GM21528 (cell line): ENCODE measurements at regions not wholly inside any gene's neighbourhood (a gene's known extent, or its start where the extent isn't known, plus 50 kb on each side); places are given as distances from the start of the nearest gene placed in this dataset.

Experiments used
- ATAC-seq: cut with Tn5 transposase; IDR thresholded peaks from one replicate; pipeline ENCODE4 v1.9.1; 2021; ENCODE audit warnings: mild to moderate bottlenecking, moderate library complexity; ENCODE audit not compliant: unreplicated experiment, low FRiP score

DNA sequence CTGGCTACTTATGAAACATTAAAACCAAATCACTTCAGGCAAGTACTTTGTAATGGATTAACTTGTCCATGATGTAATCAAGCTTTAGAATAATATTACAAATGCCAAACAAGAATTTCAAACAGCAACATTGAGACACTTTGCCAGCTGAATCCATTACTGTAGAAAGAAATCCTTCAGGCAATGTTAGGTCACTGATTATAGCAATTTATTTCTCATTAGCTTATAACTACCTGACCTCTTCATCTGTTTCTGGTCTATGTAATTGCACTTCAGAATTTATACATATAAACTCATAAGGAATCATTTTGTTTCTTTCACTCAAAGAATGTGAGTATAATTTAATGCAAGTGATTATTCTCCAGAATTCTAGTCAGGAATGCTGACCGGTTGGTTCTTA is 692.6 kb upstream of the TMEFF2 start:
- no peak for ATAC-seq

- no peak for ATAC-seq
Observed at GRCh38 chr2:192886636-192887035, 691.9 kb upstream of the TMEFF2 start.

- ATAC-seq = no peak
Observed at GRCh38 chr2:192885569-192886160, 690.9 kb upstream of the TMEFF2 start.

DNA sequence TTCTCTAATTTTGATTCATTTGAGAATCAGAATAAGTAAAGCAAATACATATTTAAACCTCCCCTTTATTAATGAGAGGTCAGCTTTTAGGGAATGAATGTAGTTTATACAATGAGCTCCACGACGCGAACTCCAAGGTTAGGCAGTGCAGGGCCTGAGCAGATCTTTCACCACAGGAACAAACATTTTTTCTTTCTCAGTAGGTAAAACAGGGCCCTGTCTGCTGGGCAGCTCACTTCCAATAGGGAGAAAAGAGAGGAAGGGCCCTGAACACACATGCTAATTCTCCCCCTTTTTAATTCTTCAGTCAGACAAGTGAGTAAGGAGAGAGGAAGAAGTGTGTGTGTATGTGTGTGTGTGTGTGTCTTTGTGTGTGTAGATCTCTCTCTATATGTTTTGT is 682.4 kb upstream of the TMEFF2 start:
- ATAC-seq = no peak

GRCh38 chr2:192876698-192877097 is 682.0 kb upstream of the TMEFF2 start:
- no peak for ATAC-seq

GRCh38 chr2:192854706-192855105 is 660.0 kb upstream of the TMEFF2 start:
- ATAC-seq = no peak

DNA sequence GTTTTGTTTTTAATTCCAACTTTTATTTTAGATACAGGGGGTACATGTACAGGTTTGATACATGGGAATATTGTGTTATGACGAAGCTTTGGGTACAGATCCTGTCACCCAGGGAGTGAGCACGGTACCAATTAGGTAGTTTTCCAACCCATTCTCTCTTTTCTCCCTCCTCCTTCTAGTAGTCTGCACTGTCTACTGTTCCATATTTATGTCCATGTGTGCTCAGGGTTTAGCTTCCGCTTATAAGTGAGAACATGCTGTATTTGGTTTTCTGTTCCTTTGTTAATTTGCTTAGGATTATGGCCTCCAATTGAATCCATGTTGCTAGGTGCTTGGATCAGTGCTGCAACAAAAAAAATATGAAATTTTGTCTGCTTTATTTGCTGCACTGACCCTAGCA is 659.3 kb upstream of the TMEFF2 start:
- no peak for ATAC-seq

GRCh38 chr2:192828947-192829346 is 634.2 kb upstream of the TMEFF2 start:
- no peak for ATAC-seq

DNA sequence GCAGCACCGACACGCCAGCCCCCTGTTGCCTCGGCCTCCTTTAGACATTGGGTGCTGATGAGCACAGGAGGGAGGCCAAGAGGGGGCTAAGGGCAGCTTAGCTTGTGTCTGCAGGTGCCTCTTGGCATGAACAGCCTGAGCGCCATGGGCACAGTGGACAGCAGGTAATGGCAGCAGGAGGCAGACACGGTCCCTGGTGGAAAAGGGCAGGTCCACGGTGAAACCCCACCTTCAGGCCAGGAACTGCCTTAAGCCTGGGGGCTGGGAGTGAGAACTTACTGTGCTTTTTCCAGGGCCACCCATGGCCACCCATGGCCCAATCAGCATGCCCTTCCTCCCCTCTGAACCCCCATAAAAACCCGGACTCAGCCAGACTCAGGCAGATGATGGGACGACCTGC is 633.4 kb upstream of the TMEFF2 start:
- no peak for ATAC-seq

GRCh38 chr2:192827735-192828134 is 633.0 kb upstream of the TMEFF2 start:
- no peak for ATAC-seq

DNA sequence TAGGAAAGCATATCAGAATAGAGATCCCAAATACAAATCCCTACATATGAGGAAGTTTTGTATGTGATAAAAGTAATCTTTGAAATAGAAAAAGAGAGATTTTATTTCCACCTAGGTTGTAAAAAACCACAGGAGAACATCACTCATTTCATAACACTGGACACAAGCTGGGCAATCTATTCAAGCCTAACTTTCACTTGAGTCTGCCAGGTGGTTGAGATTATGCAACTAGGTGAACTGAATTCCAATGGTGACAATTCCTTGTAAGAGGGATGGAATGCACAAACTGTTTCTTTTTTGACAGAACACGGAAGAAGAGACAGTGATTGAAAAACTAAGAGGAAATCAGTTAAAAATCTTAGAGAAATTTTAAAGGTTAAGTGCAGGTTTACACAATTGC is 619.6 kb upstream of the TMEFF2 start:
- ATAC-seq = no peak

- ATAC-seq = no peak
Observed at GRCh38 chr2:192813341-192813740, 618.6 kb upstream of the TMEFF2 start.

- ATAC-seq = no peak
Observed at GRCh38 chr2:192809173-192809572, 614.4 kb upstream of the TMEFF2 start.

- ATAC-seq = no peak
Observed at GRCh38 chr2:192783643-192784042, 588.9 kb upstream of the TMEFF2 start.

DNA sequence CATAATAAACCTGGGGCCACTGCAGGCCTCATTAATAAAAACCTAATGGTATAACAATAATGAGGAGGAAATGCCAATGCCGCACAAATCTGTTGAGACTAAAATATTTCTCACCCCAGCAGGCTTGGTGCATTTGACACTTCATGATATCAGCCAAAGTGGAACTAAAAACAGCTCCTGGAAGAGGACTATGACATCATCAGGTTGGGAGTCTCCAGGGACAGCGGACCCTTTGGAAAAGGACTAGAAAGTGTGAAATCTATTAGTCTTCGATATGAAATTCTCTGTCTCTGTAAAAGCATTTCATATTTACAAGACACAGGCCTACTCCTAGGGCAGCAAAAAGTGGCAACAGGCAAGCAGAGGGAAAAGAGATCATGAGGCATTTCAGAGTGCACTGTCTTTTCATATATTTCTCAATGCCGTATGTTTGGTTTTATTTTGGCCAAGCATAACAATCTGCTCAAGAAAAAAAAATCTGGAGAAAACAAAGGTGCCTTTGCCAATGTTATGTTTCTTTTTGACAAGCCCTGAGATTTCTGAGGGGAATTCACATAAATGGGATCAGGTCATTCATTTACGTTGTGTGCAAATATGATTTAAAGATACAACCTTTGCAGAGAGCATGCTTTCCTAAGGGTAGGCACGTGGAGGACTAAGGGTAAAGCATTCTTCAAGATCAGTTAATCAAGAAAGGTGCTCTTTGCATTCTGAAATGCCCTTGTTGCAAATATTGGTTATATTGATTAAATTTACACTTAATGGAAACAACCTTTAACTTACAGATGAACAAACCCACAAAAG is 580.9 kb upstream of the TMEFF2 start:
- ATAC-seq = no peak

DNA sequence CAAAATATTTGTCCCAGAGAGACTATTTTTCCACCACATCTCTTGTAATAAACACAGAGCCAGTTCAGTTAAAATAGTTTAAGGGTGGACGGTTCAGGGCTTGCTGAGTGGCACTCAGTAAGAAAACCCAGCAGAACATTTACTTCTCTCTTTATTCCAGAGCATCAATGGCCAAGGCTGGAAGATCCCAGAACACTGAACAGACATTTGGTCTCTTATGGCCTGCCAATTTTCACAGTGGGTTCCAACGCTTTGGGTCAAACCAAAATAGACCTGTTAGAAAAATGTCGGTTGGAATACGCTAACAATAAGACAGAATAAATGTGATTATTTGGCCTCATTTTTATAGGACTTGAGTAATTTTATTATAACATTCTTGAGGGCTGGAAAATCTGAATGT is 580.3 kb upstream of the TMEFF2 start:
- ATAC-seq = no peak

DNA sequence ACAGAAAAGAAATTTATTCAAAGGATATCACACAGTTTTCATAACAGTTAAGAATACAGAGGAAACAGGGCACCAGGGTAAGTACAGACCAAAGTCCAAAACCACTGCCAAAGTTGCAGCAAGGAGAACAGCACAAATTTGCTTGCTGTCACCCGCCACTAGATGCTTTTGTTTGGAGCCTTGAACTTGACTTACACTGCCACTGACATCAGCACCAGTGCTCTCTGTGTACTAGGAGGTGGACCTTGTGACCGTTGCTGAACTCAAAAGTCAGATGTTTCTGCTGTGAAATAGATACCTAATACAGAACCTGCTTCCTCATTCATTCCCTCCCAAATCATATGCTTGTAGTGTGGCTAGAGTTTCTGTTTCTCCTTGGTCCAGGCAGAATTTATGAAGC is 578.3 kb upstream of the TMEFF2 start:
- ATAC-seq = no peak

DNA sequence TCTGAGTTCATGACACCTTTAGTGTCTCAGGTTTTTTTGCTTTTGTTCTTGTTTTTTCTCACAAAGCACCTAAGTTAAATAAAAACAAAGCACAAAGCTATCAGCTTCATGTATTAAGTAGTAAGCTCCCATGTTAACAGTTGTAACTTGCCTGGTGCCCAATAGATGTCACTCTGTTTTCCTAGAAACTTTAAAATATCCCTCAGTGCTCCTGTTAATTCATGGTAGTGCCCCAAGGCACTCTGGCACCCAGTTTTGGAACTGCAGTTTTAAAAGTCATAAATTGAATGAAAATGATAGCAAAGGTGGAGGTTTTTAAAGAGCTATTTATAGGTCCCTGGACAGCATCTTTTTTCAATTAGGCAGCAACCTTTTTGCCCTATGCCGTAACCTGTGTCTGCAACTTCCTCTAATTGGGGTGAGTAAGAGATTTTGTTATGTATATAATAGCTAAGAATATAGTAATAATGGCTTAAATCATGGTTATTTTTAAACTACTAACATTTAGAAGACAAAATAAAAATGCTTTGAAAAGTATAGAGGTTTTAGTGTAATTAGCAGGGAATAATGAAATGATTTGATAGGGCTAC is 555.0 kb upstream of the TMEFF2 start:
- ATAC-seq = no peak

- no peak for ATAC-seq
Observed at GRCh38 chr2:192741889-192742288, 547.2 kb upstream of the TMEFF2 start.

GRCh38 chr2:192735447-192735846 is 540.7 kb upstream of the TMEFF2 start:
- ATAC-seq = no peak

DNA sequence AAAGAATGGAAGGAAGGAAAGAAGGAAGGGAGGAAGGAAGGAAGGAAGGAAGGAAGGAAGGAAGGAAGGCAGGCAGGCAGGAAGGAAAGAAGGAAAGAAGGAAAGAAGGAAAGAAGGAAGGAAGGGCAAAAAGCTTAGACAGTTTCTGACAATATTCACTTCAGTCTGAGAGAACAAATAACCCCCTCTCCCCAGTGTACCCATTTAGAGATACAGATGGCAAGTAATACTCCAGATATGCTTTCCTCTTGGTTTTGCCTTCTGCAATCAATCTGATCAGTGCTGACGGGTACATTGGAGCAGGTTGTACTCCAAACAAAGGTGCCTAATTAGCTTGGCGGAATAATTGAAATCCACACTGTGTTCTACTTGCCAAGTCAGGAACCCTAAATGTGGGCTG is 534.6 kb upstream of the TMEFF2 start:
- no peak for ATAC-seq

- ATAC-seq = no peak
Observed at GRCh38 chr2:192725991-192726390, 531.3 kb upstream of the TMEFF2 start.
